Common myeloid progenitor, CD34-positive (primary cell): ENCODE measurements at regions not wholly inside any gene's neighbourhood (a gene's known extent, or its start where the extent isn't known, plus 50 kb on each side); places are given as distances from the start of the nearest gene placed in this dataset.

Experiments used
- CTCF ChIA-PET: fragments of 350-600 bp; sonication (Branson Sonifier 250); formaldehyde crosslinking; loops from one replicate; lab custom pipeline; 2021; ENCODE audit warnings: antibody characterized with exemption; lab: Charles Lee
- POLR2A ChIA-PET: fragments of 350-600 bp; sonication (Branson Sonifier 250); formaldehyde crosslinking; loops from one replicate; lab custom pipeline; 2021; ENCODE audit warnings: antibody characterized with exemption; lab: Charles Lee
- DNase-seq, 3 donors: peaks; one replicate each; pipeline versions ENCODE4 v3.0.0 to v3.0.0-alpha.2; 2013
- H3K27ac ChIP-seq, 2 experiments: 1 replicate in 1 of 2; 2 replicates in 1 of 2; pipeline ENCODE4 v1.7.0; 2013; ENCODE audit warnings: inconsistent platforms in 2 of 2, low read length in 2 of 2, mild to moderate bottlenecking in 2 of 2, low read depth in 1 of 2, moderate library complexity in 1 of 2; ENCODE audit not compliant: severe bottlenecking in 2 of 2, insufficient read depth in 1 of 2, poor library complexity in 1 of 2
- H3K27me3 ChIP-seq, 5 experiments: replicated peaks in 2 of 5; 1 replicate in 3 of 5; 2 replicates in 2 of 5; pipeline versions ENCODE4 v1.6.1 to v1.7.0; 2013; ENCODE audit warnings: low read length in 4 of 5, mild to moderate bottlenecking in 2 of 5, moderate library complexity in 2 of 5, inconsistent platforms in 1 of 5; ENCODE audit not compliant: insufficient read depth in 5 of 5, control insufficient read depth in 4 of 5
- H3K36me3 ChIP-seq, 4 experiments: 1 replicate in 2 of 4; 2 replicates in 2 of 4; pipeline versions ENCODE4 v1.6.1 to v1.7.0; 2013; ENCODE audit warnings: low read length in 3 of 4, control low read depth in 1 of 4, mild to moderate bottlenecking in 1 of 4; ENCODE audit not compliant: control insufficient read depth in 4 of 4, insufficient read depth in 4 of 4
- H3K4me1 ChIP-seq, 4 experiments: 1 replicate in 3 of 4; 2 replicates in 1 of 4; pipeline versions ENCODE4 v1.6.1 to v1.7.1; 2013; ENCODE audit warnings: low read length in 3 of 4, mild to moderate bottlenecking in 3 of 4, control low read depth in 1 of 4, inconsistent platforms in 1 of 4, moderate library complexity in 1 of 4; ENCODE audit not compliant: control insufficient read depth in 4 of 4, insufficient read depth in 4 of 4; ENCODE audit errors: control extremely low read depth in 1 of 4
- H3K4me3 ChIP-seq, 7 experiments: 1 replicate in 4 of 7; 2 replicates in 3 of 7; pipeline versions ENCODE4 v1.5.1 to v1.7.0; 2013; ENCODE audit warnings: mild to moderate bottlenecking in 7 of 7, low read length in 6 of 7, moderate library complexity in 6 of 7, inconsistent platforms in 2 of 7, low read depth in 2 of 7, control low read depth in 1 of 7; ENCODE audit not compliant: insufficient read depth in 4 of 7, control insufficient read depth in 1 of 7; ENCODE audit errors: extremely low read depth in 1 of 7
- H3K9me3 ChIP-seq, 5 experiments: 1 replicate in 4 of 5; 2 replicates in 1 of 5; pipeline versions ENCODE4 v1.6.1 to v1.7.1; 2013; ENCODE audit warnings: low read length in 4 of 5, mild to moderate bottlenecking in 2 of 5, inconsistent platforms in 1 of 5, low read depth in 1 of 5, moderate library complexity in 1 of 5; ENCODE audit not compliant: control insufficient read depth in 4 of 5, insufficient read depth in 2 of 5; ENCODE audit errors: control extremely low read depth in 1 of 5
- WGBS: methylation state at CpG from one replicate; pipeline ENCODE4 v1.1.5; 2013; ENCODE audit not compliant: insufficient coverage; 5-methylcytosine and 5-hydroxymethylcytosine counted together

- 100% methylated on average over 2 of the region's 5 CpGs for WGBS
- ChIA-PET CTCF (no interaction called here), POLR2A (no interaction called here)
Measured at GRCh38 chr20:6200092-6200491, 77.3 kb upstream of the FERMT1 start.

GRCh38 chr20:6185268-6185667, 62.4 kb upstream of the FERMT1 start:
- no peak for DNase-seq
- ChIA-PET POLR2A (no interaction called here), CTCF (no interaction called here)
- Histone ChIP-seq H3K27ac (no peak overlapping the region), H3K9me3 (no peaks in the 10 kb centered on the region), H3K4me3 (no peak overlapping the region), H3K27me3 (peaks cover 0 to 3% (median 0%) of the 10 kb centered on the region in 5 experiments), H3K4me1 (no peaks in the 10 kb centered on the region), H3K36me3 (no peaks in the 10 kb centered on the region)
- 55% methylated on average over 3 of the region's 3 CpGs for WGBS

More at GRCh38 chr20:6200092-6200491, 77.3 kb upstream of the FERMT1 start:
- Histone ChIP-seq H3K36me3 (no peaks in the 10 kb centered on the region), H3K27ac (no peak overlapping the region), H3K4me3 (no peak overlapping the region), H3K27me3 (no peaks in the 10 kb centered on the region), H3K9me3 (no peaks in the 10 kb centered on the region), H3K4me1 (no peaks in the 10 kb centered on the region)
- DNase-seq, result no peak

GRCh38 chr20:6184086-6184485, 61.3 kb upstream of the FERMT1 start:
- ChIA-PET POLR2A (no interaction called here), CTCF (no interaction called here)
- 67% methylated on average over 6 of the region's 6 CpGs for WGBS
- no peak overlapping the region for H3K4me3 ChIP-seq
- no peaks in the 10 kb centered on the region for H3K4me1 ChIP-seq
- DNase-seq, result no peak
- H3K27ac ChIP-seq, result no peak overlapping the region
- H3K36me3 ChIP-seq, result no peaks in the 10 kb centered on the region
- no peaks in the 10 kb centered on the region for H3K9me3 ChIP-seq
- peaks cover 0 to 3% (median 2%) of the 10 kb centered on the region in 5 experiments for H3K27me3 ChIP-seq

- DNase-seq, result peak in 2 of 3 donors; percentile 18 to 30
- ChIA-PET CTCF (no interaction called here), POLR2A (no interaction called here)
- no peaks in the 10 kb centered on the region for H3K9me3 ChIP-seq
- no peaks in the 10 kb centered on the region for H3K4me1 ChIP-seq
- H3K27ac ChIP-seq, result no peak overlapping the region
- H3K36me3 ChIP-seq, result no peaks in the 10 kb centered on the region
- no peak overlapping the region for H3K4me3 ChIP-seq
- peaks cover 0 to 3% (median 2%) of the 10 kb centered on the region in 5 experiments for H3K27me3 ChIP-seq
- 81% methylated on average over 2 of the region's 4 CpGs for WGBS
Measured at GRCh38 chr20:6180531-6180930, 57.7 kb upstream of the FERMT1 start.

- CTCF ChIA-PET, result no interaction called here
- Histone ChIP-seq H3K4me1 (no peaks in the 10 kb centered on the region), H3K27ac (no peak overlapping the region), H3K9me3 (no peaks in the 10 kb centered on the region), H3K36me3 (no peaks in the 10 kb centered on the region), H3K4me3 (no peak overlapping the region), H3K27me3 (peaks cover 0 to 3% (median 0%) of the 10 kb centered on the region in 5 experiments)
- POLR2A ChIA-PET, result interaction anchor here (0.6 kb wide), 1 partner anchor 524 kb away, joined by 4 read pairs; no protein-coding TSS in a partner anchor
- peak; percentile 2 to 19 (median 10) for DNase-seq
- 7% methylated on average over 2 of the region's 3 CpGs for WGBS
Measured at GRCh38 chr20:6178537-6178936, 55.7 kb upstream of the FERMT1 start.

GRCh38 chr20:6173481-6173880, 50.7 kb upstream of the FERMT1 start:
- no peak for DNase-seq
- H3K4me1 ChIP-seq, result no peaks in the 10 kb centered on the region
- H3K9me3 ChIP-seq, result peaks cover 0 to 6% (median 1%) of the 10 kb centered on the region in 5 experiments
- ChIA-PET POLR2A (no interaction called here), CTCF (no interaction called here)
- H3K36me3 ChIP-seq, result no peaks in the 10 kb centered on the region
- WGBS, result no CpG with 5 or more reads among the region's 2 CpGs
- H3K4me3 ChIP-seq, result no peak overlapping the region
- H3K27me3 ChIP-seq, result no peaks in the 10 kb centered on the region
- no peak overlapping the region for H3K27ac ChIP-seq
